ENCODE measurements at regions not wholly inside any gene's neighbourhood (a gene's known extent, or its start where the extent isn't known, plus 50 kb on each side); places are given as distances from the start of the nearest gene placed in this dataset.
"Not testable (repeated sequence)": the region's sequence is repeated elsewhere in the genome, so short reads cannot be mapped to it uniquely, and the experiment has no call there.

DNA sequence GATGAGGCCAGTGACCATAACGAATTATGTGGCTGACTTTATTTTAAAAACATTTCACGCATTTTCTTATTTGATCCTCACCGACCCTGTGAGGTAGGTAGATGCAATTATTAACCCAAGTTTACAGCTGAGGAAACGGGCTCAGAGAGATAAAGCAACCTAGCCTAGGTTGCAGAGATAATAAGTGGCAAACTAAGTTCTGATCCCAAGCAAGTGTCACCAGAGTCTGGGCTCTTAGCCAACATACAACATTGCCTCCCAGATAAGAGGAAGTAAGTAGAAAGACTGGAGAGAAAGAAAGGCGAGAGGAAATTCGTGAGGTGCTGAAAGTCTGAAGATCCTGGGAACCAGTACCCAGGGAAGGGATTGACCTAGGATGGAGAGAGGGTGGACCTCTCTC is 77.4 kb upstream of the GPR50 start:
- peaks cover 5% of the 10 kb centered on the region for H3K27me3 Mint-ChIP-seq (ENCODE audit: insufficient read depth, unreplicated experiment)
- no peak overlapping the region for H3K27ac Mint-ChIP-seq (ENCODE audit: low read depth, unreplicated experiment)
- POLR2A ChIA-PET = no interaction called here
- H3K36me3 Mint-ChIP-seq (ENCODE audit: insufficient read depth, unreplicated experiment) = no peaks in the 10 kb centered on the region
- no peak overlapping the region for H3K4me3 Mint-ChIP-seq (ENCODE audit: unreplicated experiment)
- BruUV-seq (replicated peaks) = no TSS peak
- H3K9me3 Mint-ChIP-seq (ENCODE audit: unreplicated experiment) = peaks cover 7% of the 10 kb centered on the region
- DNase-seq (ENCODE audit: unreplicated experiment) = no peak
- intact Hi-C loops (cut with micrococcal nuclease) = no loop called here
- TF ChIP-seq, protein P1, sequence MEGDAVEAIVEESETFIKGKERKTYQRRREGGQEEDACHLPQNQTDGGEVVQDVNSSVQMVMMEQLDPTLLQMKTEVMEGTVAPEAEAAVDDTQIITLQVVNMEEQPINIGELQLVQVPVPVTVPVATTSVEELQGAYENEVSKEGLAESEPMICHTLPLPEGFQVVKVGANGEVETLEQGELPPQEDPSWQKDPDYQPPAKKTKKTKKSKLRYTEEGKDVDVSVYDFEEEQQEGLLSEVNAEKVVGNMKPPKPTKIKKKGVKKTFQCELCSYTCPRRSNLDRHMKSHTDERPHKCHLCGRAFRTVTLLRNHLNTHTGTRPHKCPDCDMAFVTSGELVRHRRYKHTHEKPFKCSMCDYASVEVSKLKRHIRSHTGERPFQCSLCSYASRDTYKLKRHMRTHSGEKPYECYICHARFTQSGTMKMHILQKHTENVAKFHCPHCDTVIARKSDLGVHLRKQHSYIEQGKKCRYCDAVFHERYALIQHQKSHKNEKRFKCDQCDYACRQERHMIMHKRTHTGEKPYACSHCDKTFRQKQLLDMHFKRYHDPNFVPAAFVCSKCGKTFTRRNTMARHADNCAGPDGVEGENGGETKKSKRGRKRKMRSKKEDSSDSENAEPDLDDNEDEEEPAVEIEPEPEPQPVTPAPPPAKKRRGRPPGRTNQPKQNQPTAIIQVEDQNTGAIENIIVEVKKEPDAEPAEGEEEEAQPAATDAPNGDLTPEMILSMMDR (IDR thresholded peaks at IDR 0.05; ENCODE audit: unreplicated experiment) = no peak
- peaks cover 6% of the 10 kb centered on the region for H3K4me1 Mint-ChIP-seq (ENCODE audit: insufficient read depth, unreplicated experiment)
- CTCF ChIA-PET = no interaction called here

DNA sequence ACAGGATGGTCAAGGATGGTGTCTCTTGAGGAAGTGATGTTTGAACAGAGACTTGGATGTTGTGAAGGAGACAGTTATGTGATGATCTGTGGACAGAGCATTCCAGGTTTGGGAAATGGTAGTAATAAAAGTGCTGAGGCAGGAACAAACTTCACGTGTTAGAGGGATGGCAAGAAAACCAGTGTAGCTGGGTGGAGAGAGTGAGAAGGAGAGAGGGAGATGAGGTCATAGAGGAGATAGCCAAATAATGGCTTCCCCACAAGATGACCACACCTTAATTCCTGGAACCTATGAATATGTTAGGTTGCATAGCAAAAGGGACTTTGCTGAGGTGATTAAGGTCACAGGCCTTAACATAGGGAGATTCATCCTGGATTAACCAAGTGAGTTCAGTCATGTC is 75.6 kb upstream of the GPR50 start:
- TF ChIP-seq, protein P1 (IDR thresholded peaks at IDR 0.05; ENCODE audit: unreplicated experiment) = no peak
- no TSS peak for BruUV-seq (replicated peaks)
- CTCF ChIA-PET = interaction anchor here (1.1 kb wide), 1 partner anchor 18 kb away, joined by 3 read pairs; no protein-coding TSS in a partner anchor
- DNase-seq (ENCODE audit: unreplicated experiment) = no peak
- Mint-ChIP-seq H3K27me3 (ENCODE audit: insufficient read depth, unreplicated experiment) (peaks cover 15% of the 10 kb centered on the region), H3K36me3 (ENCODE audit: insufficient read depth, unreplicated experiment) (no peaks in the 10 kb centered on the region), H3K27ac (ENCODE audit: low read depth, unreplicated experiment) (no peak overlapping the region), H3K4me1 (ENCODE audit: insufficient read depth, unreplicated experiment) (peaks cover 6% of the 10 kb centered on the region), H3K4me3 (ENCODE audit: unreplicated experiment) (no peak overlapping the region), H3K9me3 (ENCODE audit: unreplicated experiment) (peaks cover 7% of the 10 kb centered on the region)
- POLR2A ChIA-PET = no interaction called here
- intact Hi-C loops (cut with micrococcal nuclease) = no loop called here

DNA sequence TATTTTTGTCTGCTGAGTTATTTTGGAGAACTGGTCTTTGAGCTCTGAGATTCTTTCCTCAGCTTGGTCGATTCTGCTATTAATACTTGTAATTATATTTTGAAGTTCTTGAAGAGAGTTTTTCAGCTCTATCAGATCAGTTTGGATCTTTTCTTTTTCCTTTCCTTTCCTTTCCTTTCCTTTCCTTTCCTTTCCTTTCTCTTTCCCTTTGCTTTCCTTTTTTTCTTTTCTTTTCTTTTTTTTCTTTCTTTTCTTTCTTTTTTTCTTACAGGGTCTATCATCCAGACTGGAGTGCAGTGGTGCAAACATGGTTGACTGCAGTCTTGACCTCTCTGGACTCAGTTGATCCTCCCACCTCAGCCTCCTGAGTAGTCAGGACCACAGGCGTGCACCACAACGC is 63.2 kb upstream of the GPR50 start:
- H3K36me3 Mint-ChIP-seq (ENCODE audit: insufficient read depth, unreplicated experiment); POLR2A ChIA-PET; BruUV-seq (replicated peaks); intact Hi-C loops (cut with micrococcal nuclease); H3K4me1 Mint-ChIP-seq (ENCODE audit: insufficient read depth, unreplicated experiment); H3K27ac Mint-ChIP-seq (ENCODE audit: low read depth, unreplicated experiment); H3K4me3 Mint-ChIP-seq (ENCODE audit: unreplicated experiment); DNase-seq (ENCODE audit: unreplicated experiment): not testable (repeated sequence)
- H3K27me3 Mint-ChIP-seq (ENCODE audit: insufficient read depth, unreplicated experiment) = peaks cover 44% of the 10 kb centered on the region
- H3K9me3 Mint-ChIP-seq (ENCODE audit: unreplicated experiment) = peaks cover 16% of the 10 kb centered on the region
- CTCF ChIA-PET = interaction anchor here (0.5 to 0.7 kb wide), 2 partner anchors 33 to 412 kb away, joined by 3 read pairs; no protein-coding TSS in a partner anchor
